SJSA1 (cell line): ENCODE measurements at regions not wholly inside any gene's neighbourhood (a gene's known extent, or its start where the extent isn't known, plus 50 kb on each side); places are given as distances from the start of the nearest gene placed in this dataset.

Experiments used
- DNase-seq, 2 experiments: peaks; one replicate each; pipeline ENCODE4 v3.0.0-alpha.2; 2015 to 2020; ENCODE audit warnings: low spot score in 2 of 2, low read depth in 1 of 2
- H3K27ac ChIP-seq: fragments of 250-450 bp; sonication (Bioruptor Pico); 2 replicates; pipeline ENCODE4 v1.5.1; 2020; ENCODE audit warnings: mild to moderate bottlenecking, moderate library complexity
- H3K27me3 ChIP-seq: fragments of 250-450 bp; sonication (Bioruptor Pico); replicated peaks from 2 replicates; pipeline ENCODE4 v1.5.1; 2020; ENCODE audit warnings: mild to moderate bottlenecking, moderate library complexity
- H3K36me3 ChIP-seq: fragments of 250-450 bp; sonication (Bioruptor Pico); 2 replicates; pipeline ENCODE4 v1.5.1; 2020; ENCODE audit warnings: mild to moderate bottlenecking
- H3K4me1 ChIP-seq: fragments of 250-450 bp; sonication (Bioruptor Pico); replicated peaks from 2 replicates; pipeline ENCODE4 v1.6.1; 2021; ENCODE audit warnings: mild to moderate bottlenecking
- H3K4me3 ChIP-seq: fragments of 250-450 bp; sonication (Bioruptor Pico); 2 replicates; pipeline ENCODE4 v1.5.1; 2020; ENCODE audit warnings: mild to moderate bottlenecking
- H3K9me3 ChIP-seq: fragments of 250-450 bp; sonication (Bioruptor Pico); replicated peaks from 2 replicates; pipeline ENCODE4 v1.5.1; 2020; ENCODE audit warnings: mild to moderate bottlenecking

GRCh38 chr14:54148251-54148650, 191.6 kb upstream of the BMP4 start:
- DNase-seq, result no peak
- H3K4me3 ChIP-seq, result no peak overlapping the region
- no peaks in the 10 kb centered on the region for H3K4me1 ChIP-seq
- H3K9me3 ChIP-seq, result no peaks in the 10 kb centered on the region
- no peaks in the 10 kb centered on the region for H3K36me3 ChIP-seq
- H3K27ac ChIP-seq, result no peak overlapping the region
- no peaks in the 10 kb centered on the region for H3K27me3 ChIP-seq

- Histone ChIP-seq H3K36me3 (no peaks in the 10 kb centered on the region), H3K27ac (no peak overlapping the region), H3K9me3 (no peaks in the 10 kb centered on the region; the same call in 1 of the 2 replicates), H3K4me3 (no peak overlapping the region), H3K4me1 (no peaks in the 10 kb centered on the region), H3K27me3 (no peaks in the 10 kb centered on the region)
- no peak for DNase-seq
These were observed 195.7 kb upstream of the BMP4 start for GRCh38 chr14:54152351-54152750.

- H3K4me1 ChIP-seq, result no peaks in the 10 kb centered on the region
- H3K9me3 ChIP-seq, result no peaks in the 10 kb centered on the region
- no peaks in the 10 kb centered on the region for H3K36me3 ChIP-seq
- no peak overlapping the region for H3K27ac ChIP-seq
- H3K4me3 ChIP-seq, result no peak overlapping the region
- peaks cover 3% of the 10 kb centered on the region; the same call in 1 of the 2 replicates for H3K27me3 ChIP-seq
- DNase-seq, result no peak
These were observed 209.7 kb upstream of the BMP4 start for GRCh38 chr14:54166049-54166950.

- H3K4me3 ChIP-seq, result no peak overlapping the region
- no peaks in the 10 kb centered on the region for H3K4me1 ChIP-seq
- H3K27ac ChIP-seq, result no peak overlapping the region
- no peak for DNase-seq
- no peaks in the 10 kb centered on the region for H3K9me3 ChIP-seq
- H3K27me3 ChIP-seq, result peaks cover 3% of the 10 kb centered on the region; the same call in 1 of the 2 replicates
- no peaks in the 10 kb centered on the region for H3K36me3 ChIP-seq
These were observed 211.9 kb upstream of the BMP4 start for GRCh38 chr14:54168489-54168888.

GRCh38 chr14:54169254-54169924, 212.8 kb upstream of the BMP4 start:
- Histone ChIP-seq H3K4me1 (no peaks in the 10 kb centered on the region), H3K4me3 (no peak overlapping the region), H3K27me3 (peaks cover 3% of the 10 kb centered on the region; the same call in 1 of the 2 replicates), H3K27ac (no peak overlapping the region), H3K9me3 (no peaks in the 10 kb centered on the region), H3K36me3 (no peaks in the 10 kb centered on the region)
- DNase-seq, result no peak

- Histone ChIP-seq H3K4me1 (no peaks in the 10 kb centered on the region), H3K27me3 (no peaks in the 10 kb centered on the region), H3K27ac (no peak overlapping the region), H3K4me3 (no peak overlapping the region), H3K36me3 (no peaks in the 10 kb centered on the region), H3K9me3 (no peaks in the 10 kb centered on the region)
- DNase-seq, result no peak
These were observed 213.7 kb upstream of the BMP4 start for GRCh38 chr14:54170301-54170700.

GRCh38 chr14:54172114-54172513, 215.5 kb upstream of the BMP4 start:
- no peaks in the 10 kb centered on the region for H3K9me3 ChIP-seq
- H3K36me3 ChIP-seq, result no peaks in the 10 kb centered on the region
- H3K27ac ChIP-seq, result no peak overlapping the region
- no peak for DNase-seq
- H3K4me3 ChIP-seq, result no peak overlapping the region
- no peaks in the 10 kb centered on the region for H3K27me3 ChIP-seq
- H3K4me1 ChIP-seq, result no peaks in the 10 kb centered on the region

- Histone ChIP-seq H3K27me3 (no peaks in the 10 kb centered on the region), H3K36me3 (no peaks in the 10 kb centered on the region), H3K9me3 (no peaks in the 10 kb centered on the region), H3K4me1 (peaks cover under 1% of the 10 kb centered on the region; the same call in 1 of the 2 replicates), H3K27ac (no peak overlapping the region), H3K4me3 (no peak overlapping the region)
- DNase-seq, result no peak
These were observed 215.9 kb upstream of the BMP4 start for GRCh38 chr14:54172562-54172961.

GRCh38 chr14:54173802-54174201, 217.2 kb upstream of the BMP4 start:
- peaks cover 9% of the 10 kb centered on the region for H3K4me1 ChIP-seq
- H3K27ac ChIP-seq, result no peak overlapping the region
- H3K36me3 ChIP-seq, result no peaks in the 10 kb centered on the region
- no peak overlapping the region for H3K4me3 ChIP-seq
- no peaks in the 10 kb centered on the region for H3K9me3 ChIP-seq
- no peaks in the 10 kb centered on the region for H3K27me3 ChIP-seq
- no peak for DNase-seq

- Histone ChIP-seq H3K36me3 (no peaks in the 10 kb centered on the region), H3K9me3 (no peaks in the 10 kb centered on the region), H3K27ac (no peak overlapping the region), H3K4me1 (peaks cover 9% of the 10 kb centered on the region), H3K27me3 (no peaks in the 10 kb centered on the region), H3K4me3 (no peak overlapping the region)
- DNase-seq, result no peak
These were observed 217.8 kb upstream of the BMP4 start for GRCh38 chr14:54174457-54174856.

GRCh38 chr14:54175298-54175942, 218.8 kb upstream of the BMP4 start:
- H3K4me1 ChIP-seq, result peaks cover 9% of the 10 kb centered on the region
- H3K4me3 ChIP-seq, result no peak overlapping the region
- no peaks in the 10 kb centered on the region for H3K27me3 ChIP-seq
- peak; percentile 59 to 69 for DNase-seq
- H3K9me3 ChIP-seq, result no peaks in the 10 kb centered on the region
- no peak overlapping the region for H3K27ac ChIP-seq
- no peaks in the 10 kb centered on the region for H3K36me3 ChIP-seq

GRCh38 chr14:54177019-54177418, 219.8 kb upstream of the CDKN3 start:
- Histone ChIP-seq H3K36me3 (no peaks in the 10 kb centered on the region), H3K27ac (no peak overlapping the region)

GRCh38 chr14:54177641-54178621, 218.9 kb upstream of the CDKN3 start:
- DNase-seq, result no peak
- no peaks in the 10 kb centered on the region for H3K9me3 ChIP-seq
- no peaks in the 10 kb centered on the region for H3K27me3 ChIP-seq
- no peak overlapping the region for H3K4me3 ChIP-seq
- no peak overlapping the region for H3K27ac ChIP-seq
- peaks cover 18% of the 10 kb centered on the region for H3K4me1 ChIP-seq
- H3K36me3 ChIP-seq, result no peaks in the 10 kb centered on the region

More at GRCh38 chr14:54177019-54177418, 219.8 kb upstream of the CDKN3 start:
- DNase-seq, result no peak
- Histone ChIP-seq H3K9me3 (no peaks in the 10 kb centered on the region), H3K27me3 (no peaks in the 10 kb centered on the region), H3K4me3 (no peak overlapping the region), H3K4me1 (peaks cover 9% of the 10 kb centered on the region)
